Cardiac muscle cell (in vitro differentiated cells and primary cell): ENCODE measurements at regions not wholly inside any gene's neighbourhood (a gene's known extent, or its start where the extent isn't known, plus 50 kb on each side); places are given as distances from the start of the nearest gene placed in this dataset.

ENCODE experiments used
- DNase-seq, 2 donors: peaks; one replicate each; pipeline versions ENCODE4 v3.0.0 to v3.0.0-alpha.2; 2010 to 2017; ENCODE audit warnings: low read depth in 1 of 2, low spot score in 1 of 2
- H3K27ac ChIP-seq: fragments of 200-600 bp; sonication (generic); 2 replicates; pipeline ENCODE4 v1.5.1; 2016
- H3K27me3 ChIP-seq: fragments of 200-600 bp; sonication (generic); 2 replicates; pipeline ENCODE4 v1.6.0; 2016; ENCODE audit warnings: control low read depth
- H3K36me3 ChIP-seq: fragments of 200-600 bp; sonication (generic); 2 replicates; pipeline ENCODE4 v1.5.1; 2016; ENCODE audit warnings: control low read depth
- H3K4me1 ChIP-seq: fragments of 200-600 bp; sonication (generic); 2 replicates; pipeline ENCODE4 v1.8.1; 2017; ENCODE audit warnings: low read depth, mild to moderate bottlenecking, mixed run types
- H3K4me3 ChIP-seq: fragments of 200-600 bp; sonication (generic); 2 replicates; pipeline ENCODE4 v1.5.1; 2016; ENCODE audit warnings: mild to moderate bottlenecking
- H3K9me3 ChIP-seq: fragments of 200-600 bp; sonication (generic); 2 replicates; pipeline ENCODE4 v1.5.1; 2017; ENCODE audit warnings: low read depth, mild to moderate bottlenecking, control low read depth
- TF ChIP-seq, protein P1 (sequence below): IDR thresholded peaks from 2 replicates; pipeline ENCODE4 v1.5.1; 2012; ENCODE audit warnings: low read depth, mild to moderate bottlenecking, low read length

- Histone ChIP-seq H3K4me1 (no peaks in the 10 kb centered on the region), H3K4me3 (no peak overlapping the region), H3K36me3 (no peaks in the 10 kb centered on the region), H3K27me3 (peaks cover 56% of the 10 kb centered on the region), H3K27ac (no peak overlapping the region), H3K9me3 (no peaks in the 10 kb centered on the region)
- TF ChIP-seq, protein P1, sequence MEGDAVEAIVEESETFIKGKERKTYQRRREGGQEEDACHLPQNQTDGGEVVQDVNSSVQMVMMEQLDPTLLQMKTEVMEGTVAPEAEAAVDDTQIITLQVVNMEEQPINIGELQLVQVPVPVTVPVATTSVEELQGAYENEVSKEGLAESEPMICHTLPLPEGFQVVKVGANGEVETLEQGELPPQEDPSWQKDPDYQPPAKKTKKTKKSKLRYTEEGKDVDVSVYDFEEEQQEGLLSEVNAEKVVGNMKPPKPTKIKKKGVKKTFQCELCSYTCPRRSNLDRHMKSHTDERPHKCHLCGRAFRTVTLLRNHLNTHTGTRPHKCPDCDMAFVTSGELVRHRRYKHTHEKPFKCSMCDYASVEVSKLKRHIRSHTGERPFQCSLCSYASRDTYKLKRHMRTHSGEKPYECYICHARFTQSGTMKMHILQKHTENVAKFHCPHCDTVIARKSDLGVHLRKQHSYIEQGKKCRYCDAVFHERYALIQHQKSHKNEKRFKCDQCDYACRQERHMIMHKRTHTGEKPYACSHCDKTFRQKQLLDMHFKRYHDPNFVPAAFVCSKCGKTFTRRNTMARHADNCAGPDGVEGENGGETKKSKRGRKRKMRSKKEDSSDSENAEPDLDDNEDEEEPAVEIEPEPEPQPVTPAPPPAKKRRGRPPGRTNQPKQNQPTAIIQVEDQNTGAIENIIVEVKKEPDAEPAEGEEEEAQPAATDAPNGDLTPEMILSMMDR, result no peak
- DNase-seq, result peak in 1 of 2 donors; percentile 5
Measured at GRCh38 chr13:99895444-99896368, 75.9 kb downstream of the ZIC5 start.

- DNase-seq, result no peak
- H3K27me3 ChIP-seq, result peaks cover 56% of the 10 kb centered on the region
- no peak overlapping the region for H3K27ac ChIP-seq
- no peaks in the 10 kb centered on the region for H3K36me3 ChIP-seq
- no peaks in the 10 kb centered on the region for H3K9me3 ChIP-seq
- TF ChIP-seq, protein P1, result no peak
- H3K4me3 ChIP-seq, result no peak overlapping the region
- no peaks in the 10 kb centered on the region for H3K4me1 ChIP-seq
Measured at GRCh38 chr13:99894840-99895443, 76.6 kb downstream of the ZIC5 start.

- H3K27me3 ChIP-seq, result peaks cover 56% of the 10 kb centered on the region
- H3K4me1 ChIP-seq, result no peaks in the 10 kb centered on the region
- H3K36me3 ChIP-seq, result no peaks in the 10 kb centered on the region
- TF ChIP-seq, protein P1, result no peak
- no peak for DNase-seq
- H3K4me3 ChIP-seq, result no peak overlapping the region
- H3K9me3 ChIP-seq, result no peaks in the 10 kb centered on the region
- H3K27ac ChIP-seq, result no peak overlapping the region
Measured at GRCh38 chr13:99894105-99894839, 77.3 kb downstream of the ZIC5 start.

DNA sequence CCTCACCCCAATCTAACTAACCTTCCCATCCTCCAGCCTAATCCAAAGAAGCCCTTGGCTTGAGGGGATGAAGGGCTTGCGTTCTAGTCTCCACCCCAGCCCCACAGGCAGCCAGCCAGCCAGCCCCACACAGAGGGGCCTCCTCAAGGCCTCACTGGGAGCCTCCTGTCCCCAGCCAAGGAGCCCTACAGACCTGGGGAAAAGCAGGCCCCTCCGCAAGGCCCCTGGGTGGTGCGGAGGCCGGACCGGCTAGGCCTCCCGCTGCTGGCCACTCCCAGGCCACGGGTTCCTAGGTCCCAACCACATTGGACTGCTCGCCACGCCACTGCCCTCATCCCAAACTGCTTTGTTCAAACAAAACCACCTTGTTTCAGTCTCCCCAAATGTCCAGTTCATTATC, 78.0 kb downstream of the ZIC5 start:
- TF ChIP-seq, protein P1, result no peak
- Histone ChIP-seq H3K4me3 (no peak overlapping the region), H3K36me3 (no peaks in the 10 kb centered on the region), H3K9me3 (no peaks in the 10 kb centered on the region), H3K27ac (no peak overlapping the region), H3K27me3 (peaks cover 56% of the 10 kb centered on the region), H3K4me1 (no peaks in the 10 kb centered on the region)
- no peak for DNase-seq

DNA sequence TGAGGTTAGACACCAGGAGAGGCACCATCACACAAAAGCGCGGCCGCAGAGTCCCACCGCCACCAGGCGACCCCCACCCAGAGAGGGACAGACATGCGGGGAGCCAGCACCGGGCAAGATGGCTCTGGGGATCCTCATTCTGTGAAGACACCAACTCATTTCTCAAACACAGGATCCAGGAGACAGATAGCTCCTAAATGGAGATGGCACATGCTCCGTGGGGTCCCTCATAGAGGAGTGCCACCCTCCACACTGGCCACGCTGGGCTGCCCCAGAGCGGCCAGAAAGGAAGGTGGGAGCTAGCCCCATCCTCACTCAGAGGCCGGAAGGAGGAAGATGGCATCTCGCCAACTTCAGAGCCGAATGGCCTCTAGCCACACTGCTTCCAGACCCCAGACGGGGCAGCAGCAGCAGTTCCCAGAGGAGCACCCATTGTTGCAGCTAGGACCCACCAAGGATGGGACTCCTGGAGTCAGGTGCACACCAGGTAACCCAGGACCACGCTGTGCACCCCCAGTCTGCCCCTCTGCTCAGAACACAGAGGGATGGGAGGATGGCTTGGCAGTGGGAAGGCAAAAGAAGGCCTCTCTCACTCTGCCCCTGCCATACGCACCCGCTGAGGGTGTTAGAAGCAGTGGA, 78.6 kb downstream of the ZIC5 start:
- H3K27me3 ChIP-seq, result peaks cover 56% of the 10 kb centered on the region
- H3K4me3 ChIP-seq, result no peak overlapping the region
- no peak for DNase-seq

More for the DNA sequence above, 78.6 kb downstream of the ZIC5 start:
- Histone ChIP-seq H3K27ac (no peak overlapping the region), H3K36me3 (no peaks in the 10 kb centered on the region), H3K9me3 (no peaks in the 10 kb centered on the region), H3K4me1 (no peaks in the 10 kb centered on the region)
- TF ChIP-seq, protein P1, result no peak
